ENCODE measurements at regions not wholly inside any gene's neighbourhood (a gene's known extent, or its start where the extent isn't known, plus 50 kb on each side); places are given as distances from the start of the nearest gene placed in this dataset.
"Not testable (repeated sequence)": the region's sequence is repeated elsewhere in the genome, so short reads cannot be mapped to it uniquely, and the experiment has no call there.

DNA sequence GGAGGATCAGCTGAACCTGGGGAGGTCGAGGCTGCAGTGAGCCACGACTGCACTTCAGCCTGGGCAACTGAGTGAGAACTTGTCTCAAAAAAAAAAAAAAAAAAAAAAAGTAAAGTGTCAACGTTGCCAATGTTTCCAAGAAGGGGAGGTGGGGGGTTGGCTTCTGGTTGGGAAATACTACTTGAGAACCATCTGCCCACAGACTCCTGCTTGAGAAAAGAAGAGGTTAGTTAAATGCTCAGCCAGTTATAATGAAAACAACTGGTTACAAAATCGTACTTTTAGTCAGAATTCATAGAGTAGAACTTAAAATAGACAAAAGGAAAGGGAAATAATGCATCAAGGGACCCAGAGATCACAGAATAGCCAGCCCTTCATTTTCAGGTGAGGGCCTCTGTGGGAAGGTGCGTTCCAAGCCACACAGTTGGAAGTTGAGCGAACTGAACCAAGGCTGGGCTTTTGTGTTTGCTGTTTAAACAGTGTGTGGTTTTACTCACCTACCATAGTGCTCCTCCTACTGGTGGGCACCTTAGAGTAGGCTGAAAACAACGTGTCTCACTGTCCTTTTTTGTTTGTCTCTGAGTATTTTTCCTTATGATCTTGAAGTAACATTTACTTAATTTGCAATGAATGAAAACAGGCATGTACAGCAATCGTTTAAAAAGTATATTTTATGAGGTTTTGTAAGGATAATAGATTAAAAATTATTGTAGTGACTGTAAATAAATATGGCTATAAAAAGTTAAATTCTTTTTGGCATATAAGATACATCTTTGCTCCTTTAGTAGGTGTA, 200.7 kb downstream of the BCAS1 start:
- Histone ChIP-seq H3K4me3 (no peak overlapping the region), H3K9me3 (no peaks in the 10 kb centered on the region), H3K4me1 (peaks cover 0 to 57% (median 40%) of the 10 kb centered on the region in 4 donors), H3K27ac (peak overlapping the region in 3 of 4 donors; percentile 38 to 69 (median 67)), H3K27me3 (no peaks in the 10 kb centered on the region), H3K36me3 (no peaks in the 10 kb centered on the region)
- TF ChIP-seq POLR2A (IDR thresholded peaks at IDR 0.05) (no peak), EP300 (IDR thresholded peaks at IDR 0.05) (peak in 1 of 2 donors; percentile 43)
- TF ChIP-seq, protein P1, sequence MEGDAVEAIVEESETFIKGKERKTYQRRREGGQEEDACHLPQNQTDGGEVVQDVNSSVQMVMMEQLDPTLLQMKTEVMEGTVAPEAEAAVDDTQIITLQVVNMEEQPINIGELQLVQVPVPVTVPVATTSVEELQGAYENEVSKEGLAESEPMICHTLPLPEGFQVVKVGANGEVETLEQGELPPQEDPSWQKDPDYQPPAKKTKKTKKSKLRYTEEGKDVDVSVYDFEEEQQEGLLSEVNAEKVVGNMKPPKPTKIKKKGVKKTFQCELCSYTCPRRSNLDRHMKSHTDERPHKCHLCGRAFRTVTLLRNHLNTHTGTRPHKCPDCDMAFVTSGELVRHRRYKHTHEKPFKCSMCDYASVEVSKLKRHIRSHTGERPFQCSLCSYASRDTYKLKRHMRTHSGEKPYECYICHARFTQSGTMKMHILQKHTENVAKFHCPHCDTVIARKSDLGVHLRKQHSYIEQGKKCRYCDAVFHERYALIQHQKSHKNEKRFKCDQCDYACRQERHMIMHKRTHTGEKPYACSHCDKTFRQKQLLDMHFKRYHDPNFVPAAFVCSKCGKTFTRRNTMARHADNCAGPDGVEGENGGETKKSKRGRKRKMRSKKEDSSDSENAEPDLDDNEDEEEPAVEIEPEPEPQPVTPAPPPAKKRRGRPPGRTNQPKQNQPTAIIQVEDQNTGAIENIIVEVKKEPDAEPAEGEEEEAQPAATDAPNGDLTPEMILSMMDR (IDR thresholded peaks at IDR 0.05), result peak; percentile 59 to 74 (median 69)
- DNase-seq (ENCODE audit: low spot score in 2 of 2), result peak; percentile 33 to 88
- 25 to 32% methylated on average over 8 of the region's 8 CpGs for WGBS, 2 donors

DNA sequence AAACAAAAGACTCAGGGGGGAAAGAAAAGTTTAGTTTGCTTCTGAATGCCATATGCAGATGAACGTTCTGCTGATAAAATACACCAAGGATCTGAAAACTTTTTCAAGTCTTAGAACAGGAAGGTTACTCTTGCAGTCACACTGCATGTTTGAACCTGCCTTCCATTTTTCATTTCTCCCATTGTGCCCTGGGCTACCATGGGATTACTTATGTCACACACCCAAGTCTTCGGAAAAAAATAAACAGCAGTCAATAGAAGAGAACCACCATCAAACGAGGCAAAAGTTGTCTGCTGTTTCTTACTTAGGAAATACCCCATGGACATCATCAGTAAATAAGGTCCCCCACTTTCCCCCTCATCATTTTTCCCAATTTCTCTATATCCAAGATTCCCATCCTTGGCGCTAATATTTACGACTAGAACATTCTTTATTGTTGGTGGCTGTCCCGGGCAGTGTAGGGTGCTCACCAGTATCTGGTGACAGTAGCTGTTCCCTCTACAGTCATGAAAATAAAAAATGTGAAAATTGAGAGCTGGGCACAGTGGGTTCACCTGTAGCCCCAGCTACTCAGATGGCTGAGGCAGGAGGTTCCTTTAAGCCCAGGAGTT, 202.5 kb downstream of the BCAS1 start:
- Histone ChIP-seq H3K36me3 (no peaks in the 10 kb centered on the region), H3K4me3 (no peak overlapping the region), H3K9me3 (no peaks in the 10 kb centered on the region), H3K27ac (peak overlapping the region in 3 of 4 donors; percentile 81 to 90 (median 81)), H3K27me3 (no peaks in the 10 kb centered on the region), H3K4me1 (peaks cover 0 to 51% (median 37%) of the 10 kb centered on the region in 4 donors)
- TF ChIP-seq POLR2A (IDR thresholded peaks at IDR 0.05) (no peak), EP300 (IDR thresholded peaks at IDR 0.05) (no peak)
- TF ChIP-seq, protein P1 (IDR thresholded peaks at IDR 0.05), result no peak
- WGBS, 2 donors, result 75 to 76% methylated on average over 6 of the region's 6 CpGs
- DNase-seq (ENCODE audit: low spot score in 2 of 2), result no peak

DNA sequence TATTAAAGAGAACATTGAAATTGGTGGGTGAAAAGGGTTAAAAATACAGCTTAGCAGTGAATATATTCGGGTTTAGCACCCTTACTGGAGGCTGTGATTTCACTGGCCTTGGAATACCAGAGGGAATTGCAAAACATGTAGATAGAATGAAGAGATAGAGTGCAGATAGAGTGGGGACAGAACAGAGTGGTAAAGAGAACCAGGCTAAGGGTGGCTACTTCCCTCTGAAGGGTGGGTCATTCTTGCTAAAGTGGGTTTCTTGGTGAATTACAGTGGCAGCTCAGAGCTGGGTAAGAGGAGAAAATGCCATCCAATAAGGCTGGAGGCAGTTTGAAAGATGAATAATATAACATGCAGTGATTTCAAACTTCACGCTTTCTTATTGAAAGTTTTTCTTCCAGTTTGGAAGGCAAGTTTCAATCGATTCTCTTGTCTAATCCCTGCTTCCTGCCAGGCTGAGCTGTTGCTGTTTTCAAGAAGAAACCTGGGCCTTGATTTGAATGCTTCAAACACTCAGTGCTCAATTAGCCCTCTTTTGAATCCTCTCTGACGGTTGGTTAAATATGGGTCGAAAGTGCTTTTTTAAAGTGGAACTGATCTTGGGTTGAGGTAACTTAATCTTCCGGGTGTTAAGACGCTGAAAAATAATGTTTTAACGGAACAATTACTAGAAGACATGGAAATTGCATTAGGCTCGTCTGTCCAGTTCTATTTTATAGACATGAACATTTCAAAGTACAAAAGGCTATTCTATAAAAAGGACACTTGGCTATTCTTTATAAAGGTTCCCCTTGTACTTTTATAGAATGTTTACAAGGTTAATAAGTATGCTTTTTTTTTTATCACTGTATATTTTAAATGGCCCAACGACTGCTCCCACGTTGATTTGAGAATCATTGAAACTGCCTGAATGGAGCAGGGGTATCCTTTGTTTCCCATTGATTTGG, 203.3 kb downstream of the BCAS1 start:
- H3K36me3 ChIP-seq, result no peaks in the 10 kb centered on the region
- H3K9me3 ChIP-seq, result no peaks in the 10 kb centered on the region
- H3K4me3 ChIP-seq, result peak overlapping the region in 1 of 4 donors; percentile 6
- H3K27me3 ChIP-seq, result no peaks in the 10 kb centered on the region
- WGBS, 2 donors, result 23 to 26% methylated on average over 11 of the region's 11 CpGs
- peak overlapping the region; percentile 25 to 90 (median 81) for H3K27ac ChIP-seq
- TF ChIP-seq EP300 (IDR thresholded peaks at IDR 0.05) (no peak), POLR2A (IDR thresholded peaks at IDR 0.05) (no peak)
- TF ChIP-seq, protein P1 (IDR thresholded peaks at IDR 0.05), result no peak
- H3K4me1 ChIP-seq, result peaks cover 0 to 43% (median 33%) of the 10 kb centered on the region in 4 donors
- no peak for DNase-seq (ENCODE audit: low spot score in 2 of 2)

DNA sequence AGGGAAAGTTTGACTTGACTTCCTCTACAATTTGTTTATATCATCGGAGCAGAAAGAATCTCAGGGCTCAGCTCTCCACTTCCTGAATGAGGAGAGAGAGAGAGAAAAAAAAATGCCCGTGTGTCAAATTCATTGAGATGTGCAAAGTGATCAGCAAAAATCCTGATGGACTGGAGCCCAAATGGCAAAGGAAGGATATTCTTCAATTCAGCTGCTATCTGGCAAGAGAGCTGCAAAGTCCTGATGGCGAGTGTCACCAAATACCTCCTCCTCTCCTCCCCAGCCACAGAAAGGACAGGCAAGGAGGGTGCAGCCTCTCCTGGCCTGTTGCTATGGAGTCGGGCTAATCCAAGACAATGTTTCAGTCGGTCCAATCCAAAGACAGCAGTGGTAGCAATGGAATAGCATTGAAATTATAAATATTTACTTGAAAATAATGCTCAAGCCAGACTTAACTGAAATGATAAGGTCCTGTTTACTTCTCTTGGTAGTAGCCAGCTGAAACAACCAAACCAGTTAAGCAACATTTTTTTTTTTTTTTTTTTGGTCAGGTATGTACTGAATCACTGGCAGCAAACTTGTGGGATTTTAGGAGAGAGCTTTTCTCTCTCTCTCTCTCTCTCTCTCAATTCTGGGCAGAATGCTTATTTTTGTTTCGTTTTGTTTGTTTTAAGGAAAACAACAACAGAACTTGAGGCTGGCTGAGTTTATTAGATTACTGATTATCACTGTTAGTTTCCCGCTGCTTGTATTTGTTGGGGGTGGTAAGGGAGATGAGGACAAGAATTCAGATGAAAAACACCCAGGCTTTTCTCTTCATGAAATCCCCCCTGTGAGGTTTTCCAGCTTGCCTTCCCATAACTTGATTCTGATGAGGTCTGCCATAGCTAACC, 204.2 kb downstream of the BCAS1 start:
- Histone ChIP-seq H3K36me3 (no peaks in the 10 kb centered on the region), H3K27me3 (no peaks in the 10 kb centered on the region), H3K4me3 (peak overlapping the region in 2 of 4 donors; percentile 15 to 36), H3K27ac (peak overlapping the region; percentile 25 to 90 (median 81)), H3K9me3 (no peaks in the 10 kb centered on the region), H3K4me1 (peaks cover 0 to 42% (median 32%) of the 10 kb centered on the region in 4 donors)
- WGBS, 2 donors, result 15 to 16% methylated on average over 7 of the region's 7 CpGs
- TF ChIP-seq POLR2A (IDR thresholded peaks at IDR 0.05) (no peak), EP300 (IDR thresholded peaks at IDR 0.05) (no peak)
- TF ChIP-seq, protein P1 (IDR thresholded peaks at IDR 0.05), result no peak
- peak in 1 of 2 donors; percentile 23 for DNase-seq (ENCODE audit: low spot score in 2 of 2)

DNA sequence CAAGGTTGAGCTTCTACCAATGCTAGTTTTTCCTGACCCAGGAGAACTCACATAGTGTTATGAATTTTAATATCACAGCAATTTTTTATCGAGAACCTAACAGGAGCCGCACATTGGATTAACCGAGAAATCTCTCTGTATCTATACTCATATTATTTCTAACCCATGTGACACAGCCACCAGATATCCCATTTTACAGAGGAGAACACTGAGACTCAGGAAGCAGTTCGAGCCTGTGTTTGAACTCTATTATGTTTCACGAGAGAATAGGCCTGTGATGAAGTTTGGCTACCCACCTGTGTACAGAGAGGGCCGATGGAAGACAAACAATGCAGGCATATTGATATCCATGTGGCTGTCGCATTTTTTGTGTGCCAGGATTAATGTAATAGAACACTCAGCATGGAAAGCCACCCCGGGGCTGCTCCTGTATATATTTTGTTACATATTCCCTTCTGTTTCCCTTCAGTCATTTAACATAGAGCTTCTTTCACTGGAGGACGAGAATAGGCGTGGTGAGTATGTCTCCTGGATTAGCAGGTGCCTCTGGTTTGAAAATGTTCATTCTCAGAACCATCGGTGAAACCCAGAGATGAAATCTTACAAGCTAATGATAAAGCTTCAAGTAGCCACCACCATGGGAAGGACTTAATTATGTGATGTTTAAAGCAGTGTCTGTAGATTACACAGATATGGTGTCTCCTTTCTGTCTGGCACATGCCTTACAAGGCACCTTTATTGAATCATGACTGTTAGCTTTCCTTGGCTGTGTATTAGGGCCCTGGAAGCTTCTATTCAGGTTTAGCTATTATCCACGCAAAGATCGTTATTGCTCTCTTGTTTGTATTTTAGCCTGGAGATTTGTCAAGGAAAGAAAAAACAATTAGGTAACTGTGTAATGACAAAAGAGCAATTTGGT, 205.4 kb downstream of the BCAS1 start:
- not testable (repeated sequence) for H3K27me3 ChIP-seq; H3K36me3 ChIP-seq; H3K9me3 ChIP-seq; H3K4me3 ChIP-seq; DNase-seq (ENCODE audit: low spot score in 2 of 2)
- H3K4me1 ChIP-seq, result peaks cover 0 to 39% (median 31%) of the 10 kb centered on the region in 4 donors
- H3K27ac ChIP-seq, result peak overlapping the region; percentile 25 to 90 (median 81)
- WGBS, 2 donors, result 76 to 79% methylated on average over 13 of the region's 13 CpGs

DNA sequence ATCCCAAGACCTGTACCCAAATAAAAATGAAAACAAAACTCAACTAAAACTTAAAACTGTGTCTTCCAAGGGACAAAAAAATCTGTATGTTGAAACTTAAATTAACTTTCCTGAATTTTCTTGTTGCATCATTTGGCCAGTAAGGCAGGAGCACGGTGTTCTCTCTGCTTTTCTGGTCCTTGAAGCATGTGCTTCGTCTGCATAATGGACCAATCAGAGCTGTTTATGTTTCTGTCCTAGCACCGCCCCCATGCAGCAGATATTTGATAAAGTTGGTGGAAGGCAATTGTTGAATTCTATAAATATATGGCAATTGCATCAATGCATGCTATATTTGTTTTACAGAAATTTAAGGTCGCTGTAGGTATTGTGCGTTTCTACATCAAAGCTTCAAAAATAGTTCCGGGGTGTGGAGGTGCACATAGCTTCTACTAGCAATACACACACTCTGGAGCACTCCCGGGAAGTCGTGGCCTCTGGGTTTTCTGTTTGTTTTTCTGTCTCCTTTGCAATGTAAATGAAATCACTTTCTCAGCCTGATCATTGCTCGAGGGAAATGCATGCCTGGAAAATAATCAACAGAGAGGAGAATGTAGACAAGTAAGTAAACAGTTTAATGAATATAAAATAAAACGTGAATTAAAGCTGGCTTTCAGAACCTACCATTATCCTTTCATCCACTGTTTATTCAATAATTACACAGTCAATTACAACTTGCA, 206.3 kb downstream of the BCAS1 start:
- not testable (repeated sequence) for DNase-seq (ENCODE audit: low spot score in 2 of 2); H3K9me3 ChIP-seq; H3K4me3 ChIP-seq; H3K27me3 ChIP-seq; H3K36me3 ChIP-seq
- 55 to 57% methylated on average over 10 of the region's 10 CpGs for WGBS, 2 donors
- peaks cover 0 to 33% (median 27%) of the 10 kb centered on the region in 4 donors for H3K4me1 ChIP-seq
- peak overlapping the region in 1 of 4 donors; percentile 90 for H3K27ac ChIP-seq
